H1 (cell line): ENCODE measurements at regions not wholly inside any gene's neighbourhood (a gene's known extent, or its start where the extent isn't known, plus 50 kb on each side); places are given as distances from the start of the nearest gene placed in this dataset.

Experiments used
- CEBPB ChIP-seq: IDR thresholded peaks from 2 replicates; pipeline ENCODE4 v1.6.1; 2012; ENCODE audit warnings: low read depth, low read length
- CHD7 ChIP-seq: fragments of 300-600 bp; sonication (generic); IDR thresholded peaks from 2 replicates; pipeline ENCODE4 v1.7.1; 2012; ENCODE audit warnings: low read length, moderate library complexity, mild to moderate bottlenecking, inconsistent platforms; ENCODE audit not compliant: insufficient replicate concordance
- POU5F1 ChIP-seq: IDR thresholded peaks from 2 replicates; pipeline ENCODE4 v1.6.1; 2011; ENCODE audit warnings: low read depth, mild to moderate bottlenecking, low read length, moderate library complexity
- TCF12 ChIP-seq: IDR thresholded peaks from 2 replicates; pipeline ENCODE4 v1.6.1; 2011; ENCODE audit warnings: low read depth, mild to moderate bottlenecking, low read length

GRCh38 chr4:1542516-1543320 lies 136.5 kb upstream of the NKX1-1 start (continued):
- TF ChIP-seq CHD7 (no peak), TCF12 (no peak), POU5F1 (no peak), CEBPB (peak; percentile 58)
